T-helper 22 cell (primary cell): ENCODE measurements at regions not wholly inside any gene's neighbourhood (a gene's known extent, or its start where the extent isn't known, plus 50 kb on each side); places are given as distances from the start of the nearest gene placed in this dataset.

Source experiments
- DNase-seq: peaks from one replicate; pipeline ENCODE4 v3.0.0-alpha.2; 2020; ENCODE audit warnings: low read depth

DNA sequence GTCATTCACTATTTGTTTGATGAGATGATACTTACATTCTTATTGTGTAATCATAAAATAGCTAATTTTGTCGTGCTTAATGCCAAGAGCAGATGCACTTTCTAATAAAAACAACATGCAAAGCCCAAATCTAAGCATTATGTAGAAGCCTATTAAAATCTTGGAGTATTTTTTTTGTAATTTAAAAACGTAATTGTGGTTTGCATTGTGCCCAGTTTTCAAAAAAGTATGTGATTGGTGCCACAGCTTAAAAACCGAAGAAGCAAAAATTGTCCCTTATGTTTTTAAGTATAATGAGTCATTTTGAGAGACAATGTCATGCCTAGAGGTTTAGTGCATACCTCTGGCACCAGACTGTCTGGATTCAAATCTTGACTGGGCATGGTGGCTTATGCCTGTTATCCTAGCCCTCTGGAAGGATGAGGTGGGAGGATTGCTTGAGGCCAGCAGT, 464.8 kb upstream of the RGS6 start:
- DNase-seq: no peak

DNA sequence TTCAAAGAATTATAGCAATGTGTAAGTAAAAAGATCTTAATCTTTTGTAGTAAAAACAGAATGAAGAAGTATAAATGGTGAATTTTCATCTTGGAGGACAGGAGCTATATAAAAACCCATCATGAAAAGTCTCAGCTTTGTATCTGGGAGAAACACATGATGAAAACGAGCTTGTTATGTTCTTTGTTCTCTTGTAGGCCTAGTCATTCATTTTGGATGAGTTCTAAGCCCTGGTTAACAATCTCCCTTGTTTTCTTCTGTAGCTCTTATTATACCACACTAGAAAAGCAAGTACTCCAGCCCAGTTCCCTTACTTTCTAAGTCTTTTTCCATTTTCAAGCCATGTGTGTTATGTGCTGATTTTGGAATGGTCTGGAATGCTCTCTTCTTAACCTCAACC, 463.5 kb upstream of the RGS6 start:
- DNase-seq: no peak

GRCh38 chr14:71469643-71470335, 462.4 kb upstream of the RGS6 start:
- DNase-seq: no peak

DNA sequence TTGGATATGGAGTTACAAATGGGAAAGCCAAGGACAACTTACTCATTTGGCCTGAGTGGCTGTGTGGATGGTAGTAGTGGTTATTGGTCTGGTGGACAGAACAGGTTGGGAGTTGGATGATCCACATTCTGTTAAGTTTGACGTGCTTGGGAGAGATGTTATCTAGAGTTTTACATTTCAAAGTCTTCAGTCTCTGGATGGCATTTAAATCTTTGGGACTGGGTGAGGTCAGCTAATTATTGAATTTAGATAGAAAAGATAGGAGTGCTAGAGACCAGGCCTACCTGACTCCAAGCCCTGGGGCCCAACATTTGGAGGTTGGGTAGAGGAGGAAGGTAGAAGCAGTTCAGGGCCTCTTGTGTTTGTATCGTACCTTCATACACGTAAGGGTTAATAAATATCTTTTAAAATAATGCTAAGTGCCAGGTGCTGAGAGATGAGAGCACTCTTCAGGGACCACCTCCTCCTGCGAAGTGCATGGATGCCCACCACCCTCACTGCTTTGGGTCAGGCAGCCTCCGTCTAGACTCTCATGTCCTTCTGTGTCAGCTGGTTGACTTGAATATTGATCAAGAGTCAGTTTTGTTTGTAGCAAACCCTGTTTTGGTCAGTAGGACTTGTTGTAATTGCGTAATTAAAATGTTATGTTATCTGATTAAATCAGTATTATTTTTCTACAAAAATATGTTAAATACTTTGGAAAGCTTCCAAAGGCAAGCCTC, 460.4 kb upstream of the RGS6 start:
- no peak for DNase-seq

GRCh38 chr14:71472356-71473340, 459.6 kb upstream of the RGS6 start:
- no peak for DNase-seq

DNA sequence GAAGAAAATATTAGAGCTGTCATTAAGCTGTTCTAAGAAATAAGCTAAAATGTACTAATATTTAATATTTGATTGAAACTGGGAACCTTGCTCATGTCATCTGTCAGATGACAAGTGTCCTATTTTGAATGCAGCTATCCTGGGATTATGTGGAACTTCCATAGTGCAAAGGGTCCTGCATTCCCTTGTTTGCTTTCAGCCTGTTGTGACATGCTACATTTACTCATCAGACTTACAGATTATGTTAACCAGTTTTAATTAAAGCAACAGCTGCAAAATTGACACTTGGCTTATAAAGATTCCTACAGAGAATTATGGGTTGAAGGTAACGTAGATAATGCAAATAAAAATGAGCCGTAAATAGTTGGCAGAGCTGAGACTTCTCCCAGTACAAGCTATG, 458.4 kb upstream of the RGS6 start:
- DNase-seq: no peak

- DNase-seq: no peak
These were observed 457.6 kb upstream of the RGS6 start for GRCh38 chr14:71474301-71475265.

DNA sequence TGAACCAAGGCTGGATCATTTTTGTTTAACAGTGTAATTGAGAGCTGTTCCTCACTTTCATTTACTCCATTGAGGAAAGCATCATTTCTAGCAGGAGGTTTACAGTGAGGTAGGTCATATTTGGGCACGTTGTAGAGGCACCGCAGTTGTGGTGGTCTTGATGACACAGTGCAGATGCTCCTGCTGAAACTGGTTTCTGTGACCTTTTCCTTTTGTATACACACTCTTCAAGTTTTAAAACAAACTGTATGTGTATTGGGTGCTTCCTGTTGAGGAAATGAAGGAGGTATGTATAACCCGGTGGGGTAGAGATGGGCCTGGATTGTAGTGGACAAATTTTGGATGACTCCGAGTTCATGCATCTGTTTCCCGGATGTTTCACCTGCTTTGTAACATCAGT, 456.3 kb upstream of the RGS6 start:
- DNase-seq: no peak

- no peak for DNase-seq
These were observed 453.7 kb upstream of the RGS6 start for GRCh38 chr14:71478542-71478941.

- DNase-seq: no peak
These were observed 451.1 kb upstream of the RGS6 start for GRCh38 chr14:71481021-71481654.

DNA sequence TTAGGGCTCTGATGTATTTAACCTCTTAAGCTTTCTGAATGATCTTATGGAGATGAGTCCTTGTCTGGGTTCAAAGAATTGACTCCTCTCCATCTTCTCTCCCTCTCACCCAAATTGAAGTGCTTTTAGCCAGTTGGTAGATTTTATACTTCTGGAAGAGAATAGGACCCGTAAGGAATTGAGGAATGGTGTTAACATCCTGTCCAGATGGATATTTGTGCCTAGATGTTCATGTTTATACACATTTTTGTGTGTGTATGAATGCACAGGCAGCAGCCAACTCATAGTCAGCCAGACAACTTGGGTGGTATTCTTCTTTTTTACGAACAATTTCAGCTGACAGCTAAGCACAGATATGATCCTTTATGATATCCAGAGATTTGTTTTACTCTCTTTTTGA, 449.6 kb upstream of the RGS6 start:
- no peak for DNase-seq

GRCh38 chr14:71483154-71483553, 449.1 kb upstream of the RGS6 start:
- DNase-seq: no peak

GRCh38 chr14:71485833-71486232, 446.4 kb upstream of the RGS6 start:
- no peak for DNase-seq

DNA sequence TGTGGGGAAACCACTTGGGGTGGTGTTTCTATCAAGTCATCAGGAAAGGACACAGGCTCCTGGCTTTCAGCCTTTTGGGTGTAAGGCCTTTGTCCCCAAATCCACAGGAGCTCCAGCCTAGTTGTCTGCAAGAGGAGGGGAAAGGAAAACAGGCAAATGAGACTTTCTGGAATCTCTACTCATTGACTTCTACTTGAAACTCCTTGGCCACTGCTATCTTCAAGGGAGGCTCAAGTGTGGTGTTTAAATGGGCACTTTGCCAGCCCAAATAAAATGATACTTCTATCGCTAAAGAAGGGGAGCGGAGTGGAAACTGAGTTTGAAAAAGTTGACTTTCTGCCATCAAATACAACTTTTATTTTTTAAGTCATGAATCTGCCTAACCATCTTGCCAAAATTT, 445.9 kb upstream of the RGS6 start:
- DNase-seq: no peak

GRCh38 chr14:71487449-71487848, 444.8 kb upstream of the RGS6 start:
- DNase-seq: no peak

GRCh38 chr14:71487941-71488340, 444.3 kb upstream of the RGS6 start:
- DNase-seq: no peak

- DNase-seq: no peak
These were observed 443.5 kb upstream of the RGS6 start for GRCh38 chr14:71488703-71489191.

DNA sequence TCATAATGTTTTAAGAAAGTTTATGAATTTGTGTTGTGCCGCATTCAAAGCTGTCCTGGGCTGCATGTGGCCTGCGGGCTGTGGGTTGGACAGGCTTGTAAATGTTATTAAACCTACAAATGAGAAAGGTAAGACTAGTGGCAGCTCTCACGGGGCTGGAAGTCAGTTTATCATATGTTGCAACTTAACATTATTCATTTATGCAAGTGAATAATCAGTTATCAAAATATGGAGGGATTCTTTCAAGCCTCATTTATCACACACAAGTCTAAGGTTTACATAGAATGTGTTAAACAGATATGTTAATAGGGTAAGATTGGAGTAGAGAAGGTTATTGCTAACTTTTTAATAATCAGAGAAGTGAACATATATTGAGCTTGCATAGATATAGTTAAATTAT, 442.5 kb upstream of the RGS6 start:
- no peak for DNase-seq

GRCh38 chr14:71491931-71492330, 440.3 kb upstream of the RGS6 start:
- DNase-seq: no peak

GRCh38 chr14:71492346-71492745, 439.9 kb upstream of the RGS6 start:
- DNase-seq: no peak

DNA sequence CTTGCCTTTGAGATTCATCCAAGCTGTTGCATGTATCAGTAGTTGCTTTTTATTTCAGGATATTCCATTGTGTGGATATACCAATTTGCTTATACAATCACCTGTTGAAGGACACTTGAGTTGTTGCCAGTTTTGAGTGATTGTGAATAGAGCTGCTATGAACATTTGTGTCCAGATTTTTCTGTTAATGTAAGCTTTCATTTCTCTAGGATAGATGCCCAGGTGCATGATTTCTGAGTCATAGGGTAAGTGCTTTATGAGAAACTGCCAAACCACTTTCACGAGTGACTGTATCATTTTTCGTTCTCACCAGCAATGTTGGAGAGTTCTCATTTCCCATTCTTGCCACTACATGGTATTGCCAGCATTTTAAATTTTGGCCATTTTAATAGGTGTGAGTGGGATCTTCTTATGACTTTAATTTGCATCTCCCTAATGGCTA, 434.6 kb upstream of the RGS6 start:
- no peak for DNase-seq
